Gastrocnemius medialis (tissue), 4 donors: ENCODE measurements at regions not wholly inside any gene's neighbourhood (a gene's known extent, or its start where the extent isn't known, plus 50 kb on each side); places are given as distances from the start of the nearest gene placed in this dataset.

Experiments
- ATAC-seq, 2 donors: fragments of 150-250 bp; one replicate each; pipeline ENCODE4 v1.9.1; 2016
- DNase-seq, 2 donors: peaks; one replicate each; pipeline ENCODE4 v3.0.0-alpha.2; 2019
- H3K27ac ChIP-seq, 4 donors: fragments of 200-600 bp; sonication (generic); 1 replicate in 1 of 4; 2 replicates in 3 of 4; pipeline ENCODE4 v1.5.1; 2016 to 2018; ENCODE audit warnings: mild to moderate bottlenecking in 2 of 4, moderate library complexity in 1 of 4
- H3K27me3 ChIP-seq, 3 donors: fragments of 200-600 bp; sonication (generic) in 2 of 3; 1 replicate in 1 of 3; 2 replicates in 2 of 3; pipeline versions ENCODE4 v1.5.1 to v1.6.0; 2016 to 2019; ENCODE audit warnings: mild to moderate bottlenecking in 1 of 3, moderate library complexity in 1 of 3
- H3K36me3 ChIP-seq, 2 donors: fragments of 200-600 bp; sonication (generic) in 1 of 2; one replicate each; pipeline ENCODE4 v1.5.1; 2017 to 2018
- H3K4me1 ChIP-seq, 2 donors: fragments of 200-600 bp; sonication (generic) in 1 of 2; one replicate each; pipeline ENCODE4 v1.5.1; 2016 to 2017; ENCODE audit warnings: mild to moderate bottlenecking in 2 of 2
- H3K4me3 ChIP-seq, 4 donors: fragments of 200-600 bp; sonication (generic) in 3 of 4; 1 replicate in 1 of 4; 2 replicates in 3 of 4; pipeline ENCODE4 v1.5.1; 2016 to 2019; ENCODE audit warnings: mild to moderate bottlenecking in 2 of 4
- H3K9me3 ChIP-seq, 3 donors: fragments of 200-600 bp; sonication (generic) in 2 of 3; 1 replicate in 1 of 3; 2 replicates in 2 of 3; pipeline ENCODE4 v1.5.1; 2016 to 2019
- POLR2A ChIP-seq, 2 donors: fragments of 450-650 bp; IDR thresholded peaks; one replicate each; pipeline ENCODE4 v1.6.1; 2017; ENCODE audit warnings: antibody characterized with exemption in 2 of 2, mild to moderate bottlenecking in 2 of 2, moderate library complexity in 2 of 2
- in situ Hi-C, 4 donors: fragments of 200-750 bp; cut with MboI; loops; one replicate each; pipeline versions ENCODE4 v1.15.0 to v1.8.0; 2017; ENCODE audit warnings: low sequenced_read_pairs in 4 of 4
- intact Hi-C: fragments of 100-400 bp; cut with DNase I; formaldehyde crosslinking; loops from one replicate; pipeline ENCODE4 v1.15.1; 2023; ENCODE audit warnings: low total_unique reads
- TF ChIP-seq, protein P1 (sequence below), 5 experiments: fragments of 450-650 bp in 3 of 5; fragments of 200-600 bp in 2 of 5; sonication (generic) in 2 of 5; IDR thresholded peaks in 4 of 5; conservative IDR thresholded peaks in 1 of 5; 1 replicate in 4 of 5; 2 replicates in 1 of 5; pipeline ENCODE4 v1.5.1; 2016 to 2019; ENCODE audit warnings: antibody characterized with exemption in 5 of 5, mild to moderate bottlenecking in 3 of 5, moderate library complexity in 3 of 5

GRCh38 chr1:38258085-38258627, 211.6 kb upstream of the POU3F1 start:
- no peaks in the 10 kb centered on the region for H3K4me1 ChIP-seq
- no peak for DNase-seq
- no peak overlapping the region for H3K27ac ChIP-seq
- no peak overlapping the region for H3K4me3 ChIP-seq
- peaks cover 0 to 9% (median 6%) of the 10 kb centered on the region in 3 donors for H3K27me3 ChIP-seq
- TF ChIP-seq, protein P1, sequence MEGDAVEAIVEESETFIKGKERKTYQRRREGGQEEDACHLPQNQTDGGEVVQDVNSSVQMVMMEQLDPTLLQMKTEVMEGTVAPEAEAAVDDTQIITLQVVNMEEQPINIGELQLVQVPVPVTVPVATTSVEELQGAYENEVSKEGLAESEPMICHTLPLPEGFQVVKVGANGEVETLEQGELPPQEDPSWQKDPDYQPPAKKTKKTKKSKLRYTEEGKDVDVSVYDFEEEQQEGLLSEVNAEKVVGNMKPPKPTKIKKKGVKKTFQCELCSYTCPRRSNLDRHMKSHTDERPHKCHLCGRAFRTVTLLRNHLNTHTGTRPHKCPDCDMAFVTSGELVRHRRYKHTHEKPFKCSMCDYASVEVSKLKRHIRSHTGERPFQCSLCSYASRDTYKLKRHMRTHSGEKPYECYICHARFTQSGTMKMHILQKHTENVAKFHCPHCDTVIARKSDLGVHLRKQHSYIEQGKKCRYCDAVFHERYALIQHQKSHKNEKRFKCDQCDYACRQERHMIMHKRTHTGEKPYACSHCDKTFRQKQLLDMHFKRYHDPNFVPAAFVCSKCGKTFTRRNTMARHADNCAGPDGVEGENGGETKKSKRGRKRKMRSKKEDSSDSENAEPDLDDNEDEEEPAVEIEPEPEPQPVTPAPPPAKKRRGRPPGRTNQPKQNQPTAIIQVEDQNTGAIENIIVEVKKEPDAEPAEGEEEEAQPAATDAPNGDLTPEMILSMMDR (IDR thresholded peaks at IDR 0.05 in 4 of 5, conservative IDR thresholded peaks at IDR 0.05 in 1 of 5), result no peak
- H3K36me3 ChIP-seq, result no peaks in the 10 kb centered on the region
- no peaks in the 10 kb centered on the region for H3K9me3 ChIP-seq
- intact Hi-C loops, result no loop called here
- in situ Hi-C loops, result no loop called here
- no peak for ATAC-seq

GRCh38 chr1:38257374-38257773, 210.8 kb upstream of the POU3F1 start:
- Histone ChIP-seq H3K9me3 (no peaks in the 10 kb centered on the region), H3K36me3 (no peaks in the 10 kb centered on the region), H3K4me1 (no peaks in the 10 kb centered on the region), H3K27ac (no peak overlapping the region), H3K4me3 (no peak overlapping the region), H3K27me3 (peaks cover 0 to 10% (median 9%) of the 10 kb centered on the region in 3 donors)
- DNase-seq, result no peak
- intact Hi-C loops, result no loop called here
- no peak for ATAC-seq
- in situ Hi-C loops, result no loop called here
- no peak for TF ChIP-seq POLR2A (IDR thresholded peaks at IDR 0.05)
- TF ChIP-seq, protein P1 (IDR thresholded peaks at IDR 0.05 in 4 of 5, conservative IDR thresholded peaks at IDR 0.05 in 1 of 5), result no peak

GRCh38 chr1:38256072-38256471, 209.5 kb upstream of the POU3F1 start:
- H3K9me3 ChIP-seq, result no peaks in the 10 kb centered on the region
- no peaks in the 10 kb centered on the region for H3K4me1 ChIP-seq
- TF ChIP-seq, protein P1 (IDR thresholded peaks at IDR 0.05 in 4 of 5, conservative IDR thresholded peaks at IDR 0.05 in 1 of 5), result no peak
- TF ChIP-seq POLR2A (IDR thresholded peaks at IDR 0.05), result no peak
- DNase-seq, result no peak
- in situ Hi-C loops (no loop called here), intact Hi-C loops (no loop called here)
- no peak overlapping the region for H3K27ac ChIP-seq
- no peaks in the 10 kb centered on the region for H3K36me3 ChIP-seq
- no peak for ATAC-seq
- peaks cover 0 to 9% (median 9%) of the 10 kb centered on the region in 3 donors for H3K27me3 ChIP-seq
- no peak overlapping the region for H3K4me3 ChIP-seq

DNA sequence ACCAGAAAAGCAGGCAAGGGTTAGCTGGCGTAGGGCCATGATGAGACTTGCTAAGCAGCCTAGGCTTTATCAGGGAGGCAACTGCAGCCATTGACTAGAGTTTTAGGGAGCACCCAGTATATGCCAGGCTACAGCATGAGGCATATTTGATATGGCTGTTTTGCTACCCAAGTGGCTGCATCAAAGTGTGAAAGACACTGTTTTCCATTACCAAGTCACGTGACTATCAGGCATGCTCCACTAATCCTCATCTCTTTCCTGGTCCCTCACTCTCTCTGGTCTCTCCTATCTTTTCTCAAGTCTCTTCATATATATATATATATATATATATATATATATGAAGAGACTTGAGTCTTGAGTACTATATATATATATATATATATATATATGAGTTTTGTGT, 206.7 kb upstream of the POU3F1 start:
- H3K27me3 ChIP-seq, result peaks cover 0 to 22% (median 0%) of the 10 kb centered on the region in 3 donors
- in situ Hi-C loops (no loop called here), intact Hi-C loops (no loop called here)
- no peak overlapping the region for H3K4me3 ChIP-seq
- ATAC-seq, result no peak
- H3K36me3 ChIP-seq, result no peaks in the 10 kb centered on the region
- H3K4me1 ChIP-seq, result no peaks in the 10 kb centered on the region
- no peak overlapping the region for H3K27ac ChIP-seq
- no peaks in the 10 kb centered on the region for H3K9me3 ChIP-seq
- TF ChIP-seq, protein P1 (IDR thresholded peaks at IDR 0.05 in 4 of 5, conservative IDR thresholded peaks at IDR 0.05 in 1 of 5), result no peak
- no peak for DNase-seq

DNA sequence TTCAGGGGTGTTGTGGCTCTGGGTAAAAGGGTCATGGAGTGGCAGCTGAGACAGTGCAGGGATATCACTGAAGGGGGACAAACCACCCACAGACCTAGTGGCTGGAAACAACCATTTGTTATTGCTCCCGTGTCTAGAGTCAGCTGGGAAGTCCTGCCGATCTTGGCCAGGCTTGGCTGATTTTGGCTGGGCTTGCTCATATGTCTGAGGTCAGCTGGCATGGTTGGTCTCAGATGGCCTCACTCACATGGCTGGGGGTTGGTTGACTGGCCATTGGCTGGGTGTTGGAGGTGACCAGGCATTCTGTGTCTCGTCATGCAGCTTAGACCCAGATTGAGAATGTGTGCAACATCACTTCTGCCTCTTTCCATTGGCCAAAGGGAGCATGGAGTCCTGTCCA, 203.8 kb upstream of the POU3F1 start:
- intact Hi-C loops (no loop called here), in situ Hi-C loops (no loop called here)
- ATAC-seq (no peak), DNase-seq (no peak)
- TF ChIP-seq, protein P1 (IDR thresholded peaks at IDR 0.05 in 4 of 5, conservative IDR thresholded peaks at IDR 0.05 in 1 of 5), result no peak
- TF ChIP-seq POLR2A (IDR thresholded peaks at IDR 0.05), result no peak
- Histone ChIP-seq H3K4me1 (no peaks in the 10 kb centered on the region), H3K4me3 (no peak overlapping the region), H3K27ac (no peak overlapping the region), H3K36me3 (no peaks in the 10 kb centered on the region), H3K9me3 (no peaks in the 10 kb centered on the region), H3K27me3 (peaks cover 0 to 22% (median 0%) of the 10 kb centered on the region in 3 donors)
